Keratinocyte (primary cell): ENCODE measurements at regions not wholly inside any gene's neighbourhood (a gene's known extent, or its start where the extent isn't known, plus 50 kb on each side); places are given as distances from the start of the nearest gene placed in this dataset.
A peak's percentile ranks its signal among the peaks of the same experiment; 100 is the strongest.

Experiments used
- DNase-seq: peaks from one replicate; pipeline ENCODE4 v3.0.0-alpha.2; 2011; ENCODE audit warnings: low read depth, missing footprints, low spot score
- FAIRE-seq: peaks from 2 replicates; lab custom pipeline; 2011; peaks lifted over from hg19 to GRCh38; lab: Jason Lieb, UNC
- H2AFZ ChIP-seq: 2 replicates; pipeline ENCODE4 v1.6.0; 2012; ENCODE audit warnings: low read length, control low read depth, inconsistent platforms; ENCODE audit not compliant: control insufficient read depth
- H3K27ac ChIP-seq: 2 replicates; pipeline ENCODE4 v1.5.1; 2011; ENCODE audit warnings: low read length; ENCODE audit not compliant: control insufficient read depth, insufficient read depth
- H3K27me3 ChIP-seq: 3 replicates; pipeline ENCODE4 v1.6.0; 2011; ENCODE audit warnings: low read length; ENCODE audit not compliant: control insufficient read depth, insufficient read depth; ENCODE audit errors: extremely low read depth
- H3K36me3 ChIP-seq, 2 experiments: 2 replicates in 1 of 2; 3 replicates in 1 of 2; pipeline ENCODE4 v1.5.1; 2011; ENCODE audit warnings: low read length in 2 of 2, mild to moderate bottlenecking in 1 of 2; ENCODE audit not compliant: control insufficient read depth in 2 of 2, insufficient read depth in 2 of 2; ENCODE audit errors: extremely low read depth in 1 of 2
- H3K4me1 ChIP-seq: 3 replicates; pipeline ENCODE4 v1.5.1; 2011; ENCODE audit warnings: low read length; ENCODE audit not compliant: control insufficient read depth, insufficient read depth; ENCODE audit errors: extremely low read depth
- H3K4me2 ChIP-seq: 3 replicates; pipeline ENCODE4 v1.6.0; 2011; ENCODE audit warnings: low read depth, low read length; ENCODE audit not compliant: control insufficient read depth, insufficient read depth; ENCODE audit errors: extremely low read depth
- H3K4me3 ChIP-seq, 3 experiments: fragments of 200-600 bp in 1 of 3; sonication (generic) in 1 of 3; 2 replicates in 2 of 3; 3 replicates in 1 of 3; pipeline ENCODE4 v1.5.1; 2011 to 2016; ENCODE audit warnings: low read length in 3 of 3, mild to moderate bottlenecking in 3 of 3, control low read depth in 2 of 3, inconsistent platforms in 1 of 3, low read depth in 1 of 3, mixed read lengths in 1 of 3, mixed run types in 1 of 3, moderate library complexity in 1 of 3; ENCODE audit not compliant: control insufficient read depth in 2 of 3, insufficient read depth in 2 of 3; ENCODE audit errors: extremely low read depth in 1 of 3
- H3K79me2 ChIP-seq: 2 replicates; pipeline ENCODE4 v1.6.0; 2012; ENCODE audit warnings: low read length; ENCODE audit not compliant: control insufficient read depth, insufficient read depth
- H3K9ac ChIP-seq: 3 replicates; pipeline ENCODE4 v1.6.0; 2011; ENCODE audit warnings: low read length; ENCODE audit not compliant: control insufficient read depth, insufficient read depth; ENCODE audit errors: extremely low read depth
- H3K9me1 ChIP-seq: 3 replicates; pipeline ENCODE4 v1.6.0; 2011; ENCODE audit warnings: low read length; ENCODE audit not compliant: control insufficient read depth, insufficient read depth; ENCODE audit errors: extremely low read depth
- H3K9me3 ChIP-seq: 2 replicates; pipeline ENCODE4 v1.5.1; 2012; ENCODE audit warnings: low read depth, low read length; ENCODE audit not compliant: control insufficient read depth
- H4K20me1 ChIP-seq: 3 replicates; pipeline ENCODE4 v1.6.0; 2011; ENCODE audit warnings: low read length; ENCODE audit not compliant: control insufficient read depth, insufficient read depth; ENCODE audit errors: extremely low read depth
- EZH2 ChIP-seq: IDR thresholded peaks from one replicate; pipeline ENCODE4 v1.6.1; 2012; ENCODE audit warnings: inconsistent platforms, mild to moderate bottlenecking, low read length, moderate library complexity
- dilution Hi-C: fragments of 300-500 bp; cut with MboI; formaldehyde crosslinking; loops from one replicate; pipeline ENCODE4 v1.7.0; 2020; ENCODE audit warnings: low sequenced_read_pairs; ENCODE audit not compliant: extremely low pct_ligation_motif_present
- TF ChIP-seq, protein P1 (sequence below), 3 experiments: IDR thresholded peaks in 1 of 3; conservative IDR thresholded peaks in 1 of 3; optimal IDR thresholded peaks in 1 of 3; 2 replicates in 2 of 3; 3 replicates in 1 of 3; pipeline versions ENCODE3 to v1.5.1; 2011; ENCODE audit warnings: low read length in 3 of 3, mild to moderate bottlenecking in 3 of 3, moderate library complexity in 2 of 3, control low read depth in 1 of 3, inconsistent platforms in 1 of 3; ENCODE audit not compliant: insufficient read depth in 2 of 3; ENCODE audit errors: extremely low read depth in 1 of 3

DNA sequence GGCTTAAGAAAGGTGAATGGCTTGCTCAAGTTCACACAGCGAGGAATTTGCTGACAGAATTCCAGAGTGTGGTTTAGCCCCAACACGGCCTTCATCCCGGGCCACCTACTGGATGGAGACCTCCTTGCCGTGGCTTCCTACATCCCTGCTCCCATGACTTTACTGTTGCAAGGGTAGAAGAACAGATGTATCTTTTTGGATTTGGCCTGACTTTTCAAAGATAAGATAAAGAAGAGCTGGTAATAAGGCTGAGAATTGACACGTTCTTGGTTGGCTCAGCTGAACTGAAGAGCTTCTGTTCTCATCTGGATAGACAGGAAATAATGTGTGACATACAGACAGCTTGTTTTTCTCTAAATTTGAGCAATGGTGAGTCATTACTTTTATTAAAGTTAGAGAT lies 113.1 kb downstream of the KLF5 start:
- Histone ChIP-seq H3K79me2 (no peaks in the 10 kb centered on the region), H3K4me2 (peak overlapping the region; percentile 43), H3K27me3 (no peaks in the 10 kb centered on the region), H3K9me1 (no peaks in the 10 kb centered on the region), H3K9me3 (no peaks in the 10 kb centered on the region), H2AFZ (peak overlapping the region; percentile 7), H3K9ac (peak overlapping the region; percentile 28), H3K36me3 (no peaks in the 10 kb centered on the region), H3K27ac (peak overlapping the region; percentile 84), H4K20me1 (no peaks in the 10 kb centered on the region), H3K4me3 (no peak overlapping the region), H3K4me1 (peaks cover 58% of the 10 kb centered on the region)
- dilution Hi-C loops = no loop called here
- no peak for TF ChIP-seq EZH2
- TF ChIP-seq, protein P1, sequence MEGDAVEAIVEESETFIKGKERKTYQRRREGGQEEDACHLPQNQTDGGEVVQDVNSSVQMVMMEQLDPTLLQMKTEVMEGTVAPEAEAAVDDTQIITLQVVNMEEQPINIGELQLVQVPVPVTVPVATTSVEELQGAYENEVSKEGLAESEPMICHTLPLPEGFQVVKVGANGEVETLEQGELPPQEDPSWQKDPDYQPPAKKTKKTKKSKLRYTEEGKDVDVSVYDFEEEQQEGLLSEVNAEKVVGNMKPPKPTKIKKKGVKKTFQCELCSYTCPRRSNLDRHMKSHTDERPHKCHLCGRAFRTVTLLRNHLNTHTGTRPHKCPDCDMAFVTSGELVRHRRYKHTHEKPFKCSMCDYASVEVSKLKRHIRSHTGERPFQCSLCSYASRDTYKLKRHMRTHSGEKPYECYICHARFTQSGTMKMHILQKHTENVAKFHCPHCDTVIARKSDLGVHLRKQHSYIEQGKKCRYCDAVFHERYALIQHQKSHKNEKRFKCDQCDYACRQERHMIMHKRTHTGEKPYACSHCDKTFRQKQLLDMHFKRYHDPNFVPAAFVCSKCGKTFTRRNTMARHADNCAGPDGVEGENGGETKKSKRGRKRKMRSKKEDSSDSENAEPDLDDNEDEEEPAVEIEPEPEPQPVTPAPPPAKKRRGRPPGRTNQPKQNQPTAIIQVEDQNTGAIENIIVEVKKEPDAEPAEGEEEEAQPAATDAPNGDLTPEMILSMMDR (optimal IDR thresholded peaks at IDR 0.05 in 1 of 3, IDR thresholded peaks at IDR 0.05 in 1 of 3, conservative IDR thresholded peaks at IDR 0.05 in 1 of 3; ENCODE audit: extremely low read depth in 1 of 3, insufficient read depth in 2 of 3, low read length in 3 of 3) = peak in 2 of 3 experiments; percentile 6 to 32
- DNase-seq (no peak), FAIRE-seq (peak; percentile 90)

DNA sequence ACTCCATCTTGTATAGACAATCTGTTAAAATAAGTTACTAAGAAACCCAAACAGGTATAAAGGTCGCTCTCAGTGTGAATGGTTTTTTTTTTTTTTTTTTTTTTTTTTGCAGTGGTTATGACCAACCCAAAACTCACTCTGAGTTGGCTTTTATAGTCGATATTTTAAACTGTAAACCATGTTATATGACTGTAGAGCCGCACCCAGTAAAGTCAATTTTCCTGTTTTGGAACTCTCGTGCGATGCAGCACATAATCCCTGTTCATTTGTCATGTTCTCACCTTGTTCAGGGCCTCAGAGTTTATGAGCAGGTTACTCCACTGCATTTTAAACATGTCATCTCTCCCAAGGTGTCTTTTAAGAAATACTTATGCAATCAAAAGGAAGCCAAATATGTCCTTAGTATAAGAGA lies 112.5 kb downstream of the KLF5 start:
- Histone ChIP-seq H3K4me3 (no peak overlapping the region), H3K4me2 (peak overlapping the region; percentile 43), H3K27ac (peak overlapping the region; percentile 84), H3K9me1 (no peaks in the 10 kb centered on the region), H2AFZ (peak overlapping the region; percentile 7), H4K20me1 (no peaks in the 10 kb centered on the region), H3K27me3 (no peaks in the 10 kb centered on the region), H3K4me1 (peaks cover 57% of the 10 kb centered on the region), H3K9ac (peak overlapping the region; percentile 28), H3K79me2 (no peaks in the 10 kb centered on the region), H3K36me3 (no peaks in the 10 kb centered on the region), H3K9me3 (no peaks in the 10 kb centered on the region)
- no peak for DNase-seq
- TF ChIP-seq EZH2 = no peak
- TF ChIP-seq, protein P1 (optimal IDR thresholded peaks at IDR 0.05 in 1 of 3, IDR thresholded peaks at IDR 0.05 in 1 of 3, conservative IDR thresholded peaks at IDR 0.05 in 1 of 3; ENCODE audit: extremely low read depth in 1 of 3, insufficient read depth in 2 of 3, low read length in 3 of 3) = no peak
- dilution Hi-C loops = no loop called here
- FAIRE-seq = peak; percentile 44
